Astrocyte of the spinal cord (primary cell): ENCODE measurements at regions not wholly inside any gene's neighbourhood (a gene's known extent, or its start where the extent isn't known, plus 50 kb on each side); places are given as distances from the start of the nearest gene placed in this dataset.
"Not testable (repeated sequence)": the region's sequence is repeated elsewhere in the genome, so short reads cannot be mapped to it uniquely, and the experiment has no call there.

Source experiments
- DNase-seq: peaks from one replicate; pipeline ENCODE4 v3.0.0; 2011; ENCODE audit warnings: low read depth, low spot score
- H3K4me3 ChIP-seq: 2 replicates; pipeline ENCODE4 v1.5.1; 2011; ENCODE audit warnings: low read depth, mild to moderate bottlenecking, low read length, moderate library complexity
- CTCF ChIP-seq: IDR thresholded peaks from 2 replicates; pipeline ENCODE4 v1.5.1; 2012; ENCODE audit warnings: low read depth, mild to moderate bottlenecking, low read length, inconsistent platforms
- in situ Hi-C: cut with HindIII; loops from 2 replicates; pipeline ENCODE4 v1.10.0; 2017; ENCODE audit warnings: low sequenced_read_pairs

GRCh38 chr12:13900718-13901117, 80.7 kb downstream of the GRIN2B start:
- in situ Hi-C loops = no loop called here
- no peak for TF ChIP-seq CTCF
- H3K4me3 ChIP-seq = no peak overlapping the region
- DNase-seq = no peak

- in situ Hi-C loops, DNase-seq, H3K4me3 ChIP-seq: not testable (repeated sequence)
These were observed 83.0 kb downstream of the GRIN2B start for GRCh38 chr12:13898387-13898786.

DNA sequence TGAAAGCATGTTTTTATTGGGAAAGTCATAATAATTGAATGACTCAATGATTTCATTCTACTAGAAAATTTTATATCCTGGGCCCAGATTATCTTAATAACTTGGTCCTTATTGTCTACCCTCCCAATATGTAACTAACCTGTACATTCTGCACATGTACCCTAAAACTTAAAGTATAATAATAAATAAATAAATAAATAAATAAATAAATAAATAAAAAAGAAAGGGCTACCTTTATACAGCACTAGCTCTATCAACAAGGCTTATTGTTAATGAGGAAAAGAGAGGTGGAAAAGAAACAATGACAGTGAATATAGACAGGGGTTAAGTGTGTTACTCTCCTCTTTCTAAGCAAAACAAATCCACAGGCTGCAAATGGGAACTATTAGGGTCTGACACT, 83.6 kb downstream of the GRIN2B start:
- H3K4me3 ChIP-seq = no peak overlapping the region
- DNase-seq = no peak
- TF ChIP-seq CTCF = no peak
- in situ Hi-C loops = no loop called here

DNA sequence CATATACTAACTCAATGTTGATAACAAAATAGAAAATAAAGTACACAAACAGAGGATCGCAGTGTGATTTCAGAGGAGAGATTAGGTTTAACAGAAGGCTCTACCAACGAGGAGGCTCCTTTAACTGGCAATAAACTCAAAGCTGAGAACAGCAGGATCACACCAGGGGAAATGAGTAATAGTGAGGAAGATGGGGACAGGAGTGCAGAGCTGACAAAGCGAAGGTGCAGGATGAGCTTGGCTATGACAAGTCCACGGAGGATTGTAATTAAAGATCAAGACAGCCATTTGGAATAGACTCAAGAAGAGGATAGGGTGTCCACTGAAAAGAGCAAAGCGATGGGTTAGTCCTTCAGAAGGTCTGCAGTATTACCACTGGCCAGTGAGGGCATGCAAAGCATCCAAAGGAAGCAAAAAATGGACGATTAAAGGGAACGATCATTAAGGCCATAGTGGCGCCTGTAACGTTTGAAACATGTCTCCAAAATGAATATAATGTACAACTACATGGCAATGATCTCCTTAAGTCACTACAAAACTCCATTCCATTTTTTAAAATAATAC, 85.3 kb downstream of the GRIN2B start:
- in situ Hi-C loops = no loop called here

GRCh38 chr12:13891902-13892301, 89.5 kb downstream of the GRIN2B start:
- no peak for TF ChIP-seq CTCF
- in situ Hi-C loops = no loop called here
- DNase-seq = no peak
- H3K4me3 ChIP-seq = no peak overlapping the region

More for the DNA sequence above, 85.3 kb downstream of the GRIN2B start:
- no peak for DNase-seq
- no peak overlapping the region for H3K4me3 ChIP-seq
- no peak for TF ChIP-seq CTCF

DNA sequence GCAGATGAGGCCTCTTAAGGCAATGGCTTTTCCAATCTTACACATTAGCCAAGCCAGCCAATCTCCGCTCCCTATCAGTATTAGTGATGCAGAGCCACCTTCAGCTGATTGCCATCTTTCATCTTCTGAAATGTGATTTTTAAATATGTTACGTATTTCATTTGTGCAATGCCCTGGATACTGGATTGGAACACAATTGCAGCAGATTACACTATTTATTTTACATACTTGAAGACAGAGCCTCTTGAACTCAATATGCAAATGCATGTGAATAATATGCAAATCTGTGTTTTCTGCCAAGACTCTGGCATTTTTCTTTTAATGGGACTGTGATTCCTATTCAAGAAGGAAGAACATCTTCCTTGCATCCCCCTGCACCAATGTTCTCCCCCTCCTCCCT, 90.5 kb downstream of the GRIN2B start:
- no peak for DNase-seq
- in situ Hi-C loops = no loop called here
- TF ChIP-seq CTCF = no peak
- no peak overlapping the region for H3K4me3 ChIP-seq

DNA sequence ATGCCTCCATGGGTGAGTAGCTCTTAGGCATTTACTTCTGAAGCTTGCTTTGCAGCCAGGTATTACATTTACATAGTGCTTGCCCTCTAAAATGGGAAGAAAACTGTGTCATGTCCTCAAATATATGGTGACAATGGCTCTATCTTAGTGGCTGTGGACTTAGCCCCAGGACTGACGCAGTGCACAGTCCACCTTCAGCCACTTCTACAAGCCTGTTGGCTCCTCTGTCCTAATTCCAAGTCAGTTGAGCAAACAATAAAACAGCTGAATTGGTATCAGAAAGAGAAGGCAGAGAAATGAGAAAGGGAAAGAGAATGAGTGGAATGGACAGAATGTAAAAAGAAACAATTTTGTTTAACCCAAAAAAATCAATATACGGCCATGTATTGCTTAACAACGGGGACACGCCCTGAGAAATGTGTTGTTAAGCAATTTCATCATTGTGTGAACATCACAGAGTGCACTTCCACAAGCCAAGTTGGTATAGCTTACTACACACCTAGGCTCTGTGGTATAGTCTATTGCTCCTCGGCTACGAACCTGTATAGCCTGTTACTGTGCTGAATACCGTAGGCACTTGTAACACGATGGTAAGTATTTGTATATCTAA, 93.5 kb downstream of the GRIN2B start:
- in situ Hi-C loops = no loop called here
- no peak for TF ChIP-seq CTCF
- DNase-seq = no peak
- H3K4me3 ChIP-seq = no peak overlapping the region
